ENCODE measurements at regions not wholly inside any gene's neighbourhood (a gene's known extent, or its start where the extent isn't known, plus 50 kb on each side); places are given as distances from the start of the nearest gene placed in this dataset.

- ChIA-PET POLR2A (interaction anchor here (0.5 kb wide), 1 partner anchor 377 kb away, joined by 3 read pairs; no protein-coding TSS in a partner anchor), RAD21 (ENCODE audit: unreplicated experiment) (no interaction called here), SMC1A (ENCODE audit: uncharacterized antibody, unreplicated experiment) (no interaction called here), CTCF (no interaction called here)
- Histone ChIP-seq H3K36me3 (ENCODE audit: control insufficient read depth in 2 of 2, insufficient read depth in 2 of 2, low read length in 1 of 2) (no peaks in the 10 kb centered on the region), H3K27me3 (replicated peaks in 1 of 2; ENCODE audit: control insufficient read depth in 2 of 2, insufficient read depth in 2 of 2, low read length in 1 of 2) (peaks cover 0 to 2% of the 10 kb centered on the region in 2 experiments; a peak in 2 of 4 replicates), H3K9ac (ENCODE audit: control insufficient read depth, insufficient read depth, low read length) (no peak overlapping the region), H4K20me1 (ENCODE audit: control insufficient read depth, insufficient read depth) (no peaks in the 10 kb centered on the region), H2AFZ (ENCODE audit: control insufficient read depth, low read depth, low read length) (no peak overlapping the region), H3K79me2 (ENCODE audit: control insufficient read depth, insufficient read depth, low read length) (no peaks in the 10 kb centered on the region), H3K27ac (ENCODE audit: control insufficient read depth, insufficient read depth) (no peak overlapping the region), H3K9me3 (replicated peaks; ENCODE audit: control insufficient read depth, insufficient read depth, low read length) (no peaks in the 10 kb centered on the region), H3K4me2 (ENCODE audit: control insufficient read depth, insufficient read depth) (no peak overlapping the region), H3K4me3 (no peak overlapping the region), H3K4me1 (ENCODE audit: control insufficient read depth, insufficient read depth, low read length) (no peaks in the 10 kb centered on the region)
- intact Hi-C loops (cut with micrococcal nuclease; ENCODE audit: unreplicated experiment) (no loop called here), in situ Hi-C loops (cut with MboI) (no loop called here)
- 0% methylated on average over 1 of the region's 1 CpG for WGBS (ENCODE audit: insufficient coverage, insufficient replicate concordance, low lambda C conversion rate, missing lambda C conversion rate)
- no TSS peak for BruUV-seq (replicated peaks)
- no peak for FAIRE-seq
- DNase-seq (ENCODE audit: low read depth, low spot score): no peak
- ATAC-seq: no peak
- no peak for TF ChIP-seq GATAD2B (conservative IDR thresholded peaks at IDR 0.05; ENCODE audit: low read depth)
- TF ChIP-seq JUNB (IDR thresholded peaks at IDR 0.05): no peak
- no peak for TF ChIP-seq HDAC2 (IDR thresholded peaks at IDR 0.05)
- TF ChIP-seq PAX5 (IDR thresholded peaks at IDR 0.05; ENCODE audit: borderline replicate concordance, low read depth, low read length): no peak
- TF ChIP-seq ASH2L (IDR thresholded peaks at IDR 0.05; ENCODE audit: borderline replicate concordance, low read depth): no peak
- TF ChIP-seq CBFB (IDR thresholded peaks at IDR 0.05; ENCODE audit: low read depth): no peak
- no peak for TF ChIP-seq ZNF274 (IDR thresholded peaks at IDR 0.05; ENCODE audit: insufficient read depth, insufficient read length)
- no peak for TF ChIP-seq SRF (IDR thresholded peaks at IDR 0.05; ENCODE audit: low read depth in 2 of 2, low read length in 2 of 2)
- no peak for TF ChIP-seq SMAD1 (IDR thresholded peaks at IDR 0.05; ENCODE audit: low read depth, partially characterized antibody)
- TF ChIP-seq USF1 (IDR thresholded peaks at IDR 0.05; ENCODE audit: borderline replicate concordance, extremely low read length, insufficient read depth, low read depth, low read length): no peak
- no peak for TF ChIP-seq ZNF622 (IDR thresholded peaks at IDR 0.05)
- no peak for TF ChIP-seq CUX1 (IDR thresholded peaks at IDR 0.05; ENCODE audit: insufficient replicate concordance, low read depth, low read length)
- no peak for TF ChIP-seq ZNF384 (IDR thresholded peaks at IDR 0.05; ENCODE audit: borderline replicate concordance, low read depth, low read length)
- no peak for TF ChIP-seq CHD1 (IDR thresholded peaks at IDR 0.05; ENCODE audit: low read depth, low read length)
- no peak for TF ChIP-seq ZNF207 (IDR thresholded peaks at IDR 0.05; ENCODE audit: borderline replicate concordance)
- no peak for TF ChIP-seq TCF7 (IDR thresholded peaks at IDR 0.05; ENCODE audit: borderline replicate concordance)
- TF ChIP-seq CREM (IDR thresholded peaks at IDR 0.05; ENCODE audit: low read depth): no peak
Observed at GRCh38 chr7:35329026-35329425, 75.1 kb upstream of the TBX20 start.

All from GM12878 (cell line).